ENCODE measurements at regions not wholly inside any gene's neighbourhood (a gene's known extent, or its start where the extent isn't known, plus 50 kb on each side); places are given as distances from the start of the nearest gene placed in this dataset.

DNA sequence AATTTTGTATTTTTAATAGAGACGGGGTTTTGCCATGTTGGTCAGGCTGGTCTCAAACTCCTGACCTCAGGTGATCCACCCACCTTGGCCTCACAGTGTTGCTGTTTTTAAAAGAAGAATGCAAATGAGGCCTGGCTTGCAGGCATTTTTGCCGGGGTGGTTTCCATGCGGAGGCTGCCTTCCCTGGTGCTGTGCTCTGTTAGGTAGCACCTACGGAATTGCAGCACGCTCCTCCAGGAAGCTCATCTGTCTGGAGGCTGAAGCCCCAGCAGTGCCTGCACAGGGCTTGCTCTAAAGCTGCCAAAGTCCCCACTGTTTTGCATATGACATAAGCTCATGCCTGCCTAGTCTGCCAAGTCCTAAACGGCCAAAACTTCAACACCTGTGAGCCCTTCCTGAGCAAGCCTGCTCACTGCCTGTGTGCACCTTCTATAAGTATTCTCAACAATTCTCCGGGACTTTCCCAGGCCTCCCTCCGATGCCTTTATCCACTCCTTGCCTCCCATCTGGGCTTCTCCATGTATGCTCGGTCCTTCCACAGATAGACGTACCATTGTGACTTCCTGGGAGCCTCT lies 551.3 kb upstream of the RAB6C start:
- Histone ChIP-seq H3K4me1 (ENCODE audit: control insufficient read depth in 2 of 2, insufficient read depth in 2 of 2, low read length in 2 of 2) (no peaks in the 10 kb centered on the region), H3K27me3 (ENCODE audit: control insufficient read depth in 2 of 2, insufficient read depth in 1 of 2, low read length in 1 of 2) (no peaks in the 10 kb centered on the region), H3K27ac (ENCODE audit: low read depth in 1 of 2, low read length in 1 of 2) (no peak overlapping the region), H3K36me3 (ENCODE audit: control insufficient read depth in 2 of 2, insufficient read depth in 2 of 2, low read length in 1 of 2) (no peaks in the 10 kb centered on the region), H3K4me3 (ENCODE audit: low read length in 2 of 2) (no peak overlapping the region), H3K9me3 (ENCODE audit: control insufficient read depth in 2 of 2, insufficient read depth in 1 of 2, low read length in 1 of 2) (no peaks in the 10 kb centered on the region)
- 90% methylated on average over 10 of the region's 10 CpGs for WGBS
- no peak for DNase-seq (ENCODE audit: low read depth in 6 of 9, low spot score in 9 of 9)

DNA sequence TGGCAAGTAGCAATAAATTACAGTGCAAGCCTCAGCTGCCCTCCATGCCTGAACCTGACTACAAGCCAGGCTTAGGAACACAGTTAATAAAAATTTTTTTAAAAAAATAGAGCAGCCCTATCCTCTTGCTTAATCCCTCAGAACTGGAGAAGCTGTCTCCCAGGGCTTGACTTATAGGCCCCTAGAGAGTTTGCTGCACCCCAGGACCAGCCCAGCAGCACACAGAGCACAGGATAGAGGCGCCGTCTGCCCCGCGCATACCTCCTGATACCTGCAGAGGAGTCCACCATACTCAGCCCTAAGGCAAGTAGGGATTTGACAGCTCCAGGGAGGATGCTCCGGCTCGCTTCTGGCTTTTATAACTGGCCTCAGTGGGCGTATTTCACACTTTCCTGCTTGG lies 548.6 kb upstream of the RAB6C start:
- Histone ChIP-seq H3K4me1 (ENCODE audit: control insufficient read depth in 2 of 2, insufficient read depth in 2 of 2, low read length in 2 of 2) (no peaks in the 10 kb centered on the region), H3K27me3 (ENCODE audit: control insufficient read depth in 2 of 2, insufficient read depth in 1 of 2, low read length in 1 of 2) (no peaks in the 10 kb centered on the region), H3K9me3 (ENCODE audit: control insufficient read depth in 2 of 2, insufficient read depth in 1 of 2, low read length in 1 of 2) (no peaks in the 10 kb centered on the region), H3K27ac (ENCODE audit: low read depth in 1 of 2, low read length in 1 of 2) (no peak overlapping the region), H3K36me3 (ENCODE audit: control insufficient read depth in 2 of 2, insufficient read depth in 2 of 2, low read length in 1 of 2) (no peaks in the 10 kb centered on the region), H3K4me3 (ENCODE audit: low read length in 2 of 2) (no peak overlapping the region)
- DNase-seq (ENCODE audit: low read depth in 6 of 9, low spot score in 9 of 9) = no peak
- 86% methylated on average over 7 of the region's 7 CpGs for WGBS

DNA sequence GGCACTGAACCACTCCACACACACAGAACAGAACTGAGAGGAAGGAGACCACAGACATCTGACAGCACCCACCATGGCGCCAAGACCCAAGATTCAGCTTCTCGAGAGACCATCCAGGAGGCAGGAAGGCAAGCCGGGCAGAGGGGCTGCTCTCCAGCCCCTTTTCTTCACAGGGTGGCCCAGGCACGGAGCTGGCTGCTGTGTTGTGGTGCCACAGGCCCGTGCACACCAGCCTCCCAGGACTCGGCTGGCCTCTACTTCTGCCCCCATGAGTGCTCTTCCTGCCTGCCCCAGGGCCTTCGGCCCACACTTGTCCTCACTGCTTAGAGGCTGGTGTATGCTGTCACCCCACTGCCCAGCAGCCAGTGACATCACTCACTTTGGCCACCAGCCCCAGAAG lies 547.6 kb upstream of the RAB6C start:
- no peaks in the 10 kb centered on the region for H3K27me3 ChIP-seq (ENCODE audit: control insufficient read depth in 2 of 2, insufficient read depth in 1 of 2, low read length in 1 of 2)
- H3K4me3 ChIP-seq (ENCODE audit: low read length in 2 of 2) = no peak overlapping the region
- no peak for DNase-seq (ENCODE audit: low read depth in 6 of 9, low spot score in 9 of 9)
- WGBS = 88% methylated on average over 7 of the region's 7 CpGs
- H3K9me3 ChIP-seq (ENCODE audit: control insufficient read depth in 2 of 2, insufficient read depth in 1 of 2, low read length in 1 of 2) = no peaks in the 10 kb centered on the region
- no peaks in the 10 kb centered on the region for H3K4me1 ChIP-seq (ENCODE audit: control insufficient read depth in 2 of 2, insufficient read depth in 2 of 2, low read length in 2 of 2)
- no peak overlapping the region for H3K27ac ChIP-seq (ENCODE audit: low read depth in 1 of 2, low read length in 1 of 2)
- H3K36me3 ChIP-seq (ENCODE audit: control insufficient read depth in 2 of 2, insufficient read depth in 2 of 2, low read length in 1 of 2) = no peaks in the 10 kb centered on the region

DNA sequence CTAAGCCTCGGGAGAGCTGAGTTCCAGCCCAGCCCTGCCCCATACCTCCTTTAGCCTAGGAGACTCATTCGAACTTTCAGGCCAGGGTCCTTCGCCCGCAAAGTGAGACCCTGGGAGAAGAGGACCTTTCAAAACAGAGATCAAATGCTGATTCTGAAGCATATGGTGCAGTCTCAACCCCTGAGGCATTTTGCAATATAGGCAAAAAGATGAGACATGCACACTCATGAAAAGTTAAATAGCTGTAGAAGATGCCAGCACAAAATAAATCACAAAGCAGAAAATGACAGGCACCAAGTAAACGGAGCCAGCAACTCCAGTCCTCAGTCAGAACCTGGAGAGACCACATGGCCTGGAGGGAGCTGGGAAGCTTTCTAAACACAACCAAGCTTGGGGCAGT lies 542.7 kb upstream of the RAB6C start:
- WGBS = 84% methylated on average over 5 of the region's 5 CpGs
- DNase-seq (ENCODE audit: low read depth in 6 of 9, low spot score in 9 of 9) = no peak
- H3K4me1 ChIP-seq (ENCODE audit: control insufficient read depth in 2 of 2, insufficient read depth in 2 of 2, low read length in 2 of 2) = no peaks in the 10 kb centered on the region
- H3K4me3 ChIP-seq (ENCODE audit: low read length in 2 of 2) = no peak overlapping the region
- no peaks in the 10 kb centered on the region for H3K9me3 ChIP-seq (ENCODE audit: control insufficient read depth in 2 of 2, insufficient read depth in 1 of 2, low read length in 1 of 2)
- no peaks in the 10 kb centered on the region for H3K27me3 ChIP-seq (ENCODE audit: control insufficient read depth in 2 of 2, insufficient read depth in 1 of 2, low read length in 1 of 2)
- no peaks in the 10 kb centered on the region for H3K36me3 ChIP-seq (ENCODE audit: control insufficient read depth in 2 of 2, insufficient read depth in 2 of 2, low read length in 1 of 2)
- H3K27ac ChIP-seq (ENCODE audit: low read depth in 1 of 2, low read length in 1 of 2) = no peak overlapping the region

DNA sequence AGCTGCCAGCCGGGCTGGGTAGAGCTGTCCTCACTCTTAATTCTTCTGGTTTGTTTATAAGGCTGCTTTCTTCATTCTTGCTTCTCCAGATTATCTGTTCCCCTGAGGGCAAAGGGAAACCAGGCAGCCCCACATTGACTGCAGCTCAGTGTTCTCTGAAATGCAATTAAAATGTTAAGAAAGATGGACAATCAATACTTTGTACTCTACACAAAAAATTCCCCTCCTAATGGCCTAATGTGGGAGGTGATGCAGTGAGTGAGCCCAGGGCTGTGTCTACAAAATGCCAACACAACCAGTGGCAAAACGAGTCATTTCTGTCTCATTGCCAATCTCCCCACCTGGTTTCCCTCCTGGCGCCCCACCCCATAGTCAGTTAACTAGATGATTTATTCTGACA lies 541.7 kb upstream of the RAB6C start:
- 85% methylated on average over 3 of the region's 3 CpGs for WGBS
- Histone ChIP-seq H3K27ac (ENCODE audit: low read depth in 1 of 2, low read length in 1 of 2) (no peak overlapping the region), H3K27me3 (ENCODE audit: control insufficient read depth in 2 of 2, insufficient read depth in 1 of 2, low read length in 1 of 2) (no peaks in the 10 kb centered on the region)

DNA sequence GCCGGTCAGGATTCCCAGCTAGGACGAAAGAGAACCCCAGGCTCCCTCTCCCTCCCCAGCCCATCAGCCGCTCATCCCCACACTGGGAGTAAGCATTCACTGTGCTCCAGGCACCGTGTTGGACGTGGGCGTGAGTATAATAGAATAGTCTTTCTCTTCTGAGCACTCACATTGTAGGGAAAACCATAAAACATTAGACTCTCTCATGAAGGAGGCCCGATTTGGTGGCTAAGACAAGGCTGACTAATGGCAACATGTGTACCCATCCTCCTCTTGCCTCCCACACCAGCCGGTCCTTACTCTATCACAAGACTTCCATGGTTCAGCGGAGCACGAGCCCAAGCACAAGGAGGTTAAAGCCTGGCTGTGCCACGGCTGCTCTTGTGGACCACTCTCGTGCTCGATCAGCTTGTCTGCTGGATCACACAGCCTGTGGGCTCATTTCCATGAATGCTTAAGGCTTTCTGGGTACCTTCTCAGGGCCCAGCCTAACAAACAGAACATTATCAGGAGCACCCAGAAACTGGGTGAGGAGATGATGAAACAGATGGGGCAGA lies 540.9 kb upstream of the RAB6C start:
- Histone ChIP-seq H3K4me3 (ENCODE audit: low read length in 2 of 2) (no peak overlapping the region), H3K9me3 (ENCODE audit: control insufficient read depth in 2 of 2, insufficient read depth in 1 of 2, low read length in 1 of 2) (no peaks in the 10 kb centered on the region), H3K27me3 (ENCODE audit: control insufficient read depth in 2 of 2, insufficient read depth in 1 of 2, low read length in 1 of 2) (no peaks in the 10 kb centered on the region), H3K27ac (ENCODE audit: low read depth in 1 of 2, low read length in 1 of 2) (no peak overlapping the region), H3K36me3 (ENCODE audit: control insufficient read depth in 2 of 2, insufficient read depth in 2 of 2, low read length in 1 of 2) (no peaks in the 10 kb centered on the region), H3K4me1 (ENCODE audit: control insufficient read depth in 2 of 2, insufficient read depth in 2 of 2, low read length in 2 of 2) (no peaks in the 10 kb centered on the region)
- DNase-seq (ENCODE audit: low read depth in 6 of 9, low spot score in 9 of 9) = no peak
- 94% methylated on average over 13 of the region's 13 CpGs for WGBS

More for the DNA sequence above, 541.7 kb upstream of the RAB6C start:
- Histone ChIP-seq H3K36me3 (ENCODE audit: control insufficient read depth in 2 of 2, insufficient read depth in 2 of 2, low read length in 1 of 2) (no peaks in the 10 kb centered on the region), H3K9me3 (ENCODE audit: control insufficient read depth in 2 of 2, insufficient read depth in 1 of 2, low read length in 1 of 2) (no peaks in the 10 kb centered on the region), H3K4me3 (ENCODE audit: low read length in 2 of 2) (no peak overlapping the region), H3K4me1 (ENCODE audit: control insufficient read depth in 2 of 2, insufficient read depth in 2 of 2, low read length in 2 of 2) (no peaks in the 10 kb centered on the region)
- DNase-seq (ENCODE audit: low read depth in 6 of 9, low spot score in 9 of 9) = no peak

DNA sequence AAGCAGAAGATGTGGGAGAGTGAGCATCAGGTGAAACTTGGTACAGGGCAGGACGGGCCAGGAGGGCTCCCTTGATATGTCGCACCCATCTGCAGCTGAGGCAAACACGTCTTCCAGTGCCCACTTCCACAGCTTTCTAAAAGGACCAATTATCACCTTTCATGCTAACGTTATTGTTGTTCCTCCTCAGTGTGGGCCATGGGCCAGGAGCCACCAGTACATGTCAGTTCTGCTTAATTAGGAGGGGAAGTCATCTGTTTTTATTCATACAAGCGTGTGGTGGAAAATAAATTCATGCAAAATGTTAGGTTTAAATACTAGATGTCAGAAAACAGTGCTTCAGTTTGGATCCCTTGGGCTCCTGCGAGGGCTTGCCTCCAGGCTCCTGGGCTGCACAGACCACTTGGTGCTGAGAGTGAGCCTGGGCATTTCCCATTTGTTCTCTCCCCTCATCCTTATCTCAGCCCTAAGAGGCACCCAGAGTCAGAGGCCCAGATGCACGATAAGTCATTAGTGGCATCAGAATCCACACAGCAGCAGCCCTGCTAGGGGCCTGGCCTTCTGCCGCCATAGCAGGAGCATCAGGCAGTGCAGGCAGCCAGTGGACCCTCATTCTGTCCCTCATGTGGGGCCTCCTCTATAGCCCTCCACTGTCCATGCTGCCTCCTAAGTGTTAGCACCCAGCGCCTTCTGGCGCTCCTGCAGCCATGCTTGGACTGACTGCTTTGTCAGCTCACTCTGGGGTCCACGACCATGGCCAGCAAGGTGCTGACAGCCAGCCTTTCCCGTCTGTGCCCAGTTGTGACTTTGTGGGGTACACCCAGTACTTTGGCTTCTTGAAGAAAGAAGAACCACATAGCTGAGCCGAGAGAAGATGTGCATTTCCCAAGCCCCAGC lies 539.8 kb upstream of the RAB6C start:
- H3K27ac ChIP-seq (ENCODE audit: low read depth in 1 of 2, low read length in 1 of 2) = no peak overlapping the region
- H3K4me3 ChIP-seq (ENCODE audit: low read length in 2 of 2) = no peak overlapping the region
- H3K27me3 ChIP-seq (ENCODE audit: control insufficient read depth in 2 of 2, insufficient read depth in 1 of 2, low read length in 1 of 2) = no peaks in the 10 kb centered on the region
- H3K9me3 ChIP-seq (ENCODE audit: control insufficient read depth in 2 of 2, insufficient read depth in 1 of 2, low read length in 1 of 2) = no peaks in the 10 kb centered on the region
- no peak for DNase-seq (ENCODE audit: low read depth in 6 of 9, low spot score in 9 of 9)
- no peaks in the 10 kb centered on the region for H3K36me3 ChIP-seq (ENCODE audit: control insufficient read depth in 2 of 2, insufficient read depth in 2 of 2, low read length in 1 of 2)
- no peaks in the 10 kb centered on the region for H3K4me1 ChIP-seq (ENCODE audit: control insufficient read depth in 2 of 2, insufficient read depth in 2 of 2, low read length in 2 of 2)
- 87% methylated on average over 13 of the region's 13 CpGs for WGBS

DNA sequence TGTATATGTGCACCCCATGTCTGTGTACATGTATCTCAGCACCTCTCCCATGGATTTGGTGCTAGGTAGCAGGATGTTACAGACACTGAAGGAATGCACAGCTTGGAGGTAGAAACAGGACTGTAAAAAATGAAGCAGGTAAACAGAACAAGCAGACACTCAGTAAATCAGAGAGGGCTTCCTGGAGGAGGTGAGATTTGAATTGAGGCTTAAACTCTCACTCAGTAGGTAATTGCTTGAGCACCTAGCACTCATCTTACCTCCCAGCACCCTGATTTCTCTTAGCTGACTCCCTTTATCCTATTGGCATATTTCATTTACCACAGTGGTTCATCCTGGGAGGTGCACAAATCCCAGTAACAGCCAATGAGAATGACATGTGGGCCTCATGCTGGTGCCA lies 537.9 kb upstream of the RAB6C start:
- Histone ChIP-seq H3K4me1 (ENCODE audit: control insufficient read depth in 2 of 2, insufficient read depth in 2 of 2, low read length in 2 of 2) (no peaks in the 10 kb centered on the region), H3K4me3 (ENCODE audit: low read length in 2 of 2) (no peak overlapping the region), H3K27me3 (ENCODE audit: control insufficient read depth in 2 of 2, insufficient read depth in 1 of 2, low read length in 1 of 2) (no peaks in the 10 kb centered on the region), H3K36me3 (ENCODE audit: control insufficient read depth in 2 of 2, insufficient read depth in 2 of 2, low read length in 1 of 2) (no peaks in the 10 kb centered on the region), H3K27ac (ENCODE audit: low read depth in 1 of 2, low read length in 1 of 2) (no peak overlapping the region), H3K9me3 (ENCODE audit: control insufficient read depth in 2 of 2, insufficient read depth in 1 of 2, low read length in 1 of 2) (no peaks in the 10 kb centered on the region)
- DNase-seq (ENCODE audit: low read depth in 6 of 9, low spot score in 9 of 9) = no peak

DNA sequence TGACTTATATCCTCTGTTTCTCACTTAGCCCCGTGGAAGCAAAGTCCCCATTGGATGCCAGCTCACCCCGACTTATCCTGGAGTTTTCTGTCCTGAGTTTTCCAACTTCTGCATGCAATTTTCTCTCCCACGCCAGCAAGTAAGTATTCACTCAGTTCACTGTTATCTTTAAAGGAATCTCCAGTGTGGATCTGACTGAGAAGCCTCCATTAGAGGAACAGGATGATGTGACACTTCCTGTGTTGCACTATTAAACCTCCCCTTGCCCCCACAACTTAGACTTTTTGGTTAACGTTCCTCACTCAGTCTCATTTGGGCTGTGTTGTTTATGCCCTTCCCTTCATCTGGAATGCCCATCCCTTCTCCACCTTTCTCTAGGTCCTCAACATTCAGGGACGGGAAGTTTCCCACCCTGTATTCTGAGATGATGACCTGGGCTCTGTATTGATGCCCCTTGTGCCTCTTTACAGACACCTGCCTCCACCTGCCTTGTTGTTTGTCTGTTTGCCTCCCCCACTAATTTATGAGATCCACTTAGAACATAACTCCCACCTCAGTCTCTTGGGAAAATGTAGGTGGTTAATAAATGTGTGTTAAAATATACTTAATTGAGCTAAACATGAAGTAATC lies 536.1 kb upstream of the RAB6C start:
- H3K4me1 ChIP-seq (ENCODE audit: control insufficient read depth in 2 of 2, insufficient read depth in 2 of 2, low read length in 2 of 2) = no peaks in the 10 kb centered on the region
- H3K36me3 ChIP-seq (ENCODE audit: control insufficient read depth in 2 of 2, insufficient read depth in 2 of 2, low read length in 1 of 2) = no peaks in the 10 kb centered on the region
- no peaks in the 10 kb centered on the region for H3K27me3 ChIP-seq (ENCODE audit: control insufficient read depth in 2 of 2, insufficient read depth in 1 of 2, low read length in 1 of 2)
- H3K4me3 ChIP-seq (ENCODE audit: low read length in 2 of 2) = no peak overlapping the region
- H3K27ac ChIP-seq (ENCODE audit: low read depth in 1 of 2, low read length in 1 of 2) = no peak overlapping the region
- WGBS = 83% methylated on average over 5 of the region's 5 CpGs
- H3K9me3 ChIP-seq (ENCODE audit: control insufficient read depth in 2 of 2, insufficient read depth in 1 of 2, low read length in 1 of 2) = no peaks in the 10 kb centered on the region
- no peak for DNase-seq (ENCODE audit: low read depth in 6 of 9, low spot score in 9 of 9)

All from thymus (tissue), 11 donors.